ENCODE measurements at regions not wholly inside any gene's neighbourhood (a gene's known extent, or its start where the extent isn't known, plus 50 kb on each side); places are given as distances from the start of the nearest gene placed in this dataset.
"Not testable (repeated sequence)": the region's sequence is repeated elsewhere in the genome, so short reads cannot be mapped to it uniquely, and the experiment has no call there.

GRCh38 chr17:15867331-15867730, 77.6 kb upstream of the ADORA2B start:
- not testable (repeated sequence) for TF ChIP-seq EZH2 (IDR thresholded peaks at IDR 0.05; ENCODE audit: borderline replicate concordance, low read depth, low read length, poor library complexity, severe bottlenecking); CTCF (conservative IDR thresholded peaks at IDR 0.05; ENCODE audit: low read depth, low read length)
